Hepatocyte (in vitro differentiated cells): ENCODE measurements at regions not wholly inside any gene's neighbourhood (a gene's known extent, or its start where the extent isn't known, plus 50 kb on each side); places are given as distances from the start of the nearest gene placed in this dataset.

Source experiments
- DNase-seq: peaks from one replicate; pipeline ENCODE4 v3.0.0-alpha.2; 2016; ENCODE audit warnings: low spot score
- H2AFZ ChIP-seq: fragments of 200-600 bp; sonication (generic); 2 replicates; pipeline ENCODE4 v1.6.0; 2016; ENCODE audit warnings: antibody characterized with exemption, mild to moderate bottlenecking
- H3K27ac ChIP-seq: fragments of 200-600 bp; sonication (generic); 2 replicates; pipeline ENCODE4 v1.5.1; 2016; ENCODE audit warnings: mild to moderate bottlenecking
- H3K27me3 ChIP-seq: fragments of 200-600 bp; sonication (generic); 2 replicates; pipeline ENCODE4 v1.6.1; 2016
- H3K36me3 ChIP-seq: fragments of 200-600 bp; sonication (generic); replicated peaks from 2 replicates; pipeline ENCODE4 v1.5.1; 2016; ENCODE audit warnings: low read depth; ENCODE audit not compliant: insufficient read depth
- H3K4me1 ChIP-seq: fragments of 200-600 bp; sonication (generic); 2 replicates; pipeline ENCODE4 v1.5.1; 2016; ENCODE audit warnings: mild to moderate bottlenecking, moderate library complexity; ENCODE audit not compliant: insufficient read depth
- H3K4me2 ChIP-seq: fragments of 200-600 bp; sonication (generic); 2 replicates; pipeline ENCODE4 v1.6.0; 2016
- H3K4me3 ChIP-seq: fragments of 200-600 bp; sonication (generic); 2 replicates; pipeline ENCODE4 v1.5.1; 2016; ENCODE audit warnings: mild to moderate bottlenecking
- H3K79me2 ChIP-seq: fragments of 200-600 bp; sonication (generic); 2 replicates; pipeline ENCODE4 v1.6.0; 2017; ENCODE audit warnings: mild to moderate bottlenecking
- H3K9me2 ChIP-seq: fragments of 200-600 bp; sonication (generic); replicated peaks from 2 replicates; pipeline ENCODE4 v1.6.0; 2017; ENCODE audit warnings: mild to moderate bottlenecking; ENCODE audit not compliant: insufficient read depth
- H3K9me3 ChIP-seq: fragments of 200-600 bp; sonication (generic); 2 replicates; pipeline ENCODE4 v1.5.1; 2016; ENCODE audit warnings: low read depth, mild to moderate bottlenecking
- H4K20me1 ChIP-seq: fragments of 200-600 bp; sonication (generic); 2 replicates; pipeline ENCODE4 v1.6.0; 2016; ENCODE audit warnings: mild to moderate bottlenecking; ENCODE audit not compliant: insufficient read depth, poor library complexity, severe bottlenecking
- EZH2 ChIP-seq: fragments of 200-600 bp; sonication (generic); IDR thresholded peaks from 2 replicates; pipeline ENCODE4 v1.6.1; 2016; ENCODE audit warnings: antibody characterized with exemption, mild to moderate bottlenecking, borderline replicate concordance
- EZH2phosphoT487 ChIP-seq: fragments of 200-600 bp; sonication (generic); IDR thresholded peaks from one replicate; pipeline ENCODE4 v1.6.1; 2018; ENCODE audit warnings: antibody characterized with exemption, mild to moderate bottlenecking, low read depth, moderate library complexity; ENCODE audit not compliant: unreplicated experiment, severe bottlenecking
- WGBS: methylation state at CpG from one replicate; pipeline ENCODE4 v1.1.6; 2016; ENCODE audit warnings: low lambda C conversion rate; ENCODE audit errors: missing lambda C conversion rate; 5-methylcytosine and 5-hydroxymethylcytosine counted together
- TF ChIP-seq, protein P1 (sequence below): fragments of 200-600 bp; sonication (generic); IDR thresholded peaks from 2 replicates; pipeline ENCODE4 v1.5.1; 2016; ENCODE audit warnings: antibody characterized with exemption, mild to moderate bottlenecking; ENCODE audit not compliant: poor library complexity

DNA sequence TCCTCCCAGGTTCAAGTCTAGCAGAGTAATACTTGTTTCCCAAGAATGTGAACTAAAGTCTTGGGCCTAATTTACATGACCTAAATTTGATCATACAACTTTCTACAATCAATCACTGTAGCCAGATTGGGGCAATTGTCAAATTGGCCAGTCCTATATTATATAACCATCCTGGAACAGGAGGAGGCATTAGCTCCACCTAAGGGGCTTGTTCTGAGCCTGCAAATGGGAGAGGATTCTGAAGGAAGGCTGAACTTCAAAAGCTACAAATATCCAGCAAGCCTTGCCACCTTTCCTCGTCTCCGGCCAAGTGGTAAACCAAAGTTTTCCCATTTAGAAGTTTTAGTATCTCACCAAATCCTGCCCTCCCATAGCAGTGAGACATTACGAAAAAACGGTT is 1289.6 kb upstream of the TENM3 start:
- H3K9me3 ChIP-seq = no peaks in the 10 kb centered on the region
- H3K79me2 ChIP-seq = no peaks in the 10 kb centered on the region
- H3K4me1 ChIP-seq = no peaks in the 10 kb centered on the region
- WGBS = 91% methylated on average over 4 of the region's 4 CpGs
- no peaks in the 10 kb centered on the region for H4K20me1 ChIP-seq
- TF ChIP-seq, protein P1, sequence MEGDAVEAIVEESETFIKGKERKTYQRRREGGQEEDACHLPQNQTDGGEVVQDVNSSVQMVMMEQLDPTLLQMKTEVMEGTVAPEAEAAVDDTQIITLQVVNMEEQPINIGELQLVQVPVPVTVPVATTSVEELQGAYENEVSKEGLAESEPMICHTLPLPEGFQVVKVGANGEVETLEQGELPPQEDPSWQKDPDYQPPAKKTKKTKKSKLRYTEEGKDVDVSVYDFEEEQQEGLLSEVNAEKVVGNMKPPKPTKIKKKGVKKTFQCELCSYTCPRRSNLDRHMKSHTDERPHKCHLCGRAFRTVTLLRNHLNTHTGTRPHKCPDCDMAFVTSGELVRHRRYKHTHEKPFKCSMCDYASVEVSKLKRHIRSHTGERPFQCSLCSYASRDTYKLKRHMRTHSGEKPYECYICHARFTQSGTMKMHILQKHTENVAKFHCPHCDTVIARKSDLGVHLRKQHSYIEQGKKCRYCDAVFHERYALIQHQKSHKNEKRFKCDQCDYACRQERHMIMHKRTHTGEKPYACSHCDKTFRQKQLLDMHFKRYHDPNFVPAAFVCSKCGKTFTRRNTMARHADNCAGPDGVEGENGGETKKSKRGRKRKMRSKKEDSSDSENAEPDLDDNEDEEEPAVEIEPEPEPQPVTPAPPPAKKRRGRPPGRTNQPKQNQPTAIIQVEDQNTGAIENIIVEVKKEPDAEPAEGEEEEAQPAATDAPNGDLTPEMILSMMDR = peak; percentile 17
- no peak for TF ChIP-seq EZH2
- TF ChIP-seq EZH2phosphoT487 = no peak
- no peak overlapping the region for H3K27ac ChIP-seq
- no peak overlapping the region for H3K4me2 ChIP-seq
- DNase-seq = no peak
- no peaks in the 10 kb centered on the region for H3K36me3 ChIP-seq
- H3K9me2 ChIP-seq = no peaks in the 10 kb centered on the region
- no peaks in the 10 kb centered on the region for H3K27me3 ChIP-seq
- H2AFZ ChIP-seq = no peak overlapping the region
- H3K4me3 ChIP-seq = no peak overlapping the region

DNA sequence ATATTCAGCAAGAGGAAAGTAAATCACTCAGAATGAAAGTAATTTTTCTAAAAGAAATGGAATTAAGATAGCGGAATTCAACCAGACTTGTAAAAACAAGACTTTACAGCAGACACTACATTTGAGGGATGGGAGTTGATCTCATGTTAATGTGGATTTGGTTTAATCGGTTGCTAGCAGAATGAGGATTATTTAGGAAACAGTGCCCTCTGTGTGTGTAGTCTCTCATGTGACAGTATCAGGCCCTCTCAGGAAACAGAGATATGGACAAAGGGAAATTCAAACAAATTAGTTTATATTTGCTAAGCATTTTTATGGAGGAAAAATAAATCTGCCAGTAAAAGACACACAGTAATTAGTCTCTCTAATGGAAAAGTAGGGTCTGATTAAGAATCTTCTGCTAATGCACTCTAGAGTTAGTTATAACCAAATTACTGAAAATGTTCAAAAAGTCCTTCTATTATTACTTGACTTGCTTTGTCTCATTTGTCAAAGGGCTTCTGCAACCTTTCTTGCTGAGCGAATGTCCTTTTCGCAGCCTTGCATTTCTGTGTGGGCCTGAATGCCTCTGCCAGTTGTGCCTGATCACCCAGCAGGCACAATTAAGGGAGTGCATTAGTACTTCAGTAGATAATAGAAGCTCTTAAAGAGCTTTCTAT is 1282.3 kb upstream of the TENM3 start:
- H3K4me3 ChIP-seq = no peak overlapping the region
- H4K20me1 ChIP-seq = no peaks in the 10 kb centered on the region

GRCh38 chr4:180962268-180962667 is 1280.9 kb upstream of the TENM3 start:
- no peak overlapping the region for H3K4me2 ChIP-seq
- H3K4me3 ChIP-seq = no peak overlapping the region
- H3K79me2 ChIP-seq = no peaks in the 10 kb centered on the region
- WGBS = 61% methylated on average over 3 of the region's 3 CpGs
- H3K9me2 ChIP-seq = no peaks in the 10 kb centered on the region
- no peaks in the 10 kb centered on the region for H3K4me1 ChIP-seq
- TF ChIP-seq EZH2phosphoT487 = no peak
- TF ChIP-seq, protein P1 = no peak
- no peak for TF ChIP-seq EZH2
- no peak overlapping the region for H2AFZ ChIP-seq
- no peaks in the 10 kb centered on the region for H3K36me3 ChIP-seq
- H3K27me3 ChIP-seq = no peaks in the 10 kb centered on the region
- no peaks in the 10 kb centered on the region for H4K20me1 ChIP-seq
- no peak for DNase-seq
- H3K9me3 ChIP-seq = no peaks in the 10 kb centered on the region
- no peak overlapping the region for H3K27ac ChIP-seq

More for the DNA sequence above, 1282.3 kb upstream of the TENM3 start:
- H3K79me2 ChIP-seq = no peaks in the 10 kb centered on the region
- H3K36me3 ChIP-seq = no peaks in the 10 kb centered on the region
- TF ChIP-seq, protein P1 = peak; percentile 34
- no peak for TF ChIP-seq EZH2phosphoT487
- WGBS = 49% methylated on average over 4 of the region's 4 CpGs
- no peaks in the 10 kb centered on the region for H3K4me1 ChIP-seq
- H2AFZ ChIP-seq = no peak overlapping the region
- no peaks in the 10 kb centered on the region for H3K27me3 ChIP-seq
- no peak overlapping the region for H3K27ac ChIP-seq
- no peak overlapping the region for H3K4me2 ChIP-seq
- peak; percentile 5 for DNase-seq
- no peaks in the 10 kb centered on the region for H3K9me2 ChIP-seq
- H3K9me3 ChIP-seq = no peaks in the 10 kb centered on the region

GRCh38 chr4:180966312-180966711 is 1276.9 kb upstream of the TENM3 start:
- no peak for DNase-seq
- no peaks in the 10 kb centered on the region for H3K36me3 ChIP-seq
- H3K4me2 ChIP-seq = no peak overlapping the region
- no peaks in the 10 kb centered on the region for H3K9me3 ChIP-seq
- no peaks in the 10 kb centered on the region for H3K27me3 ChIP-seq
- H3K27ac ChIP-seq = no peak overlapping the region
- H3K9me2 ChIP-seq = no peaks in the 10 kb centered on the region
- H3K4me3 ChIP-seq = no peak overlapping the region
- TF ChIP-seq EZH2phosphoT487 = no peak
- TF ChIP-seq, protein P1 = no peak
- no peak for TF ChIP-seq EZH2
- H2AFZ ChIP-seq = no peak overlapping the region
- no peaks in the 10 kb centered on the region for H3K4me1 ChIP-seq
- WGBS = 94% methylated on average over 2 of the region's 2 CpGs
- H3K79me2 ChIP-seq = no peaks in the 10 kb centered on the region
- H4K20me1 ChIP-seq = no peaks in the 10 kb centered on the region
